ENCODE measurements at regions not wholly inside any gene's neighbourhood (a gene's known extent, or its start where the extent isn't known, plus 50 kb on each side); places are given as distances from the start of the nearest gene placed in this dataset.

GRCh38 chr6:129967427-129967826 is 51.0 kb upstream of the L3MBTL3 start:
- DNase-seq (ENCODE audit: low spot score) = no peak

GRCh38 chr6:129966125-129966524 is 52.3 kb upstream of the L3MBTL3 start:
- no peak for DNase-seq (ENCODE audit: low spot score)

- DNase-seq (ENCODE audit: low spot score) = no peak
Observed at GRCh38 chr6:129965096-129965495, 53.3 kb upstream of the L3MBTL3 start.

- DNase-seq (ENCODE audit: low spot score) = no peak
Observed at GRCh38 chr6:129959358-129959930, 58.9 kb upstream of the L3MBTL3 start.

GRCh38 chr6:129957941-129958898 is 60.2 kb upstream of the L3MBTL3 start:
- no peak for DNase-seq (ENCODE audit: low spot score)

GRCh38 chr6:129955584-129955983 is 62.8 kb upstream of the L3MBTL3 start:
- DNase-seq (ENCODE audit: low spot score) = no peak

- no peak for DNase-seq (ENCODE audit: low spot score)
Observed at GRCh38 chr6:129954749-129955431, 63.5 kb upstream of the L3MBTL3 start.

- DNase-seq (ENCODE audit: low spot score) = no peak
Observed at GRCh38 chr6:129947797-129948196, 70.6 kb upstream of the L3MBTL3 start.

- peak; percentile 43 for DNase-seq (ENCODE audit: low spot score)
Observed at GRCh38 chr6:129946439-129947140, 71.8 kb upstream of the L3MBTL3 start.

- DNase-seq (ENCODE audit: low spot score) = no peak
Observed at GRCh38 chr6:129943637-129944271, 74.6 kb upstream of the L3MBTL3 start.

- DNase-seq (ENCODE audit: low spot score) = no peak
Observed at GRCh38 chr6:129940454-129941195, 77.8 kb upstream of the L3MBTL3 start.

- DNase-seq (ENCODE audit: low spot score) = no peak
Observed at GRCh38 chr6:129938249-129939020, 77.3 kb upstream of the TMEM244 start.

- DNase-seq (ENCODE audit: low spot score) = peak; percentile 56
Observed at GRCh38 chr6:129936329-129937165, 75.4 kb upstream of the TMEM244 start.

- no peak for DNase-seq (ENCODE audit: low spot score)
Observed at GRCh38 chr6:129932321-129932720, 71.2 kb upstream of the TMEM244 start.

- DNase-seq (ENCODE audit: low spot score) = no peak
Observed at GRCh38 chr6:129929433-129929832, 68.3 kb upstream of the TMEM244 start.

GRCh38 chr6:129923530-129924250 is 62.6 kb upstream of the TMEM244 start:
- DNase-seq (ENCODE audit: low spot score) = no peak

GRCh38 chr6:129921169-129921817 is 60.2 kb upstream of the TMEM244 start:
- DNase-seq (ENCODE audit: low spot score) = no peak

Data from D341Med (cell line).